Esophagus squamous epithelium (tissue), 4 donors: ENCODE measurements at regions not wholly inside any gene's neighbourhood (a gene's known extent, or its start where the extent isn't known, plus 50 kb on each side); places are given as distances from the start of the nearest gene placed in this dataset.

Experiments
- CTCF ChIP-seq, 6 experiments: fragments of 450-650 bp in 4 of 6; fragments of 200-600 bp in 2 of 6; sonication (generic) in 2 of 6; IDR thresholded peaks; one replicate each; pipeline ENCODE4 v1.5.1; 2016 to 2019; ENCODE audit warnings: antibody characterized with exemption in 6 of 6, mild to moderate bottlenecking in 4 of 6, moderate library complexity in 4 of 6
- POLR2A ChIP-seq, 4 donors: fragments of 450-650 bp; IDR thresholded peaks; one replicate each; pipeline ENCODE4 v1.6.1; 2017; ENCODE audit warnings: antibody characterized with exemption in 4 of 4, mild to moderate bottlenecking in 4 of 4, moderate library complexity in 3 of 4

GRCh38 chr14:66315548-66315947, 170.6 kb upstream of the CCDC196 start:
- TF ChIP-seq CTCF (IDR thresholded peaks at IDR 0.05) = no peak
- no peak for TF ChIP-seq POLR2A (IDR thresholded peaks at IDR 0.05)
